Glutamatergic neuron (in vitro differentiated cells): ENCODE measurements at regions not wholly inside any gene's neighbourhood (a gene's known extent, or its start where the extent isn't known, plus 50 kb on each side); places are given as distances from the start of the nearest gene placed in this dataset.

Experiments used
- DNase-seq: peaks from one replicate; pipeline ENCODE4 v3.0.0; 2022
- H3K27ac Mint-ChIP-seq: one replicate; pipeline ENCODE4 v1.8.0; 2020; ENCODE audit warnings: mild to moderate bottlenecking, mixed read lengths, inconsistent platforms; ENCODE audit not compliant: unreplicated experiment
- H3K27me3 Mint-ChIP-seq: one replicate; pipeline ENCODE4 v1.8.0; 2020; ENCODE audit warnings: mild to moderate bottlenecking, moderate library complexity, mixed read lengths, inconsistent platforms; ENCODE audit not compliant: unreplicated experiment
- H3K36me3 Mint-ChIP-seq: one replicate; pipeline ENCODE4 v1.8.0; 2020; ENCODE audit warnings: mild to moderate bottlenecking, mixed read lengths, inconsistent platforms; ENCODE audit not compliant: unreplicated experiment
- H3K4me1 Mint-ChIP-seq: one replicate; pipeline ENCODE4 v1.8.0; 2020; ENCODE audit warnings: mild to moderate bottlenecking, low read depth, mixed read lengths, inconsistent platforms; ENCODE audit not compliant: unreplicated experiment
- H3K4me3 Mint-ChIP-seq: one replicate; pipeline ENCODE4 v1.8.0; 2020; ENCODE audit warnings: mild to moderate bottlenecking, mixed read lengths, inconsistent platforms; ENCODE audit not compliant: unreplicated experiment
- H3K9me3 Mint-ChIP-seq: one replicate; pipeline ENCODE4 v1.8.0; 2020; ENCODE audit warnings: mild to moderate bottlenecking, moderate library complexity, mixed read lengths, inconsistent platforms; ENCODE audit not compliant: unreplicated experiment
- CTCF ChIP-seq: fragments of 200-600 bp; sonication (generic); IDR thresholded peaks from one replicate; pipeline ENCODE4 v1.5.0; 2021; ENCODE audit not compliant: partially characterized antibody, unreplicated experiment

GRCh38 chr10:36457751-36458150 is 667.6 kb upstream of the ANKRD30A start:
- no peak for DNase-seq
- no peak for TF ChIP-seq CTCF
- Mint-ChIP-seq H3K36me3 (no peaks in the 10 kb centered on the region), H3K27ac (no peak overlapping the region), H3K4me1 (no peaks in the 10 kb centered on the region), H3K4me3 (no peak overlapping the region), H3K9me3 (peaks cover 3% of the 10 kb centered on the region), H3K27me3 (no peaks in the 10 kb centered on the region)

GRCh38 chr10:36455526-36456133 is 669.8 kb upstream of the ANKRD30A start:
- no peak for DNase-seq
- H3K27ac Mint-ChIP-seq = no peak overlapping the region
- no peak for TF ChIP-seq CTCF
- H3K4me3 Mint-ChIP-seq = no peak overlapping the region
- peaks cover 3% of the 10 kb centered on the region for H3K9me3 Mint-ChIP-seq
- no peaks in the 10 kb centered on the region for H3K36me3 Mint-ChIP-seq
- no peaks in the 10 kb centered on the region for H3K27me3 Mint-ChIP-seq
- no peaks in the 10 kb centered on the region for H3K4me1 Mint-ChIP-seq

GRCh38 chr10:36452851-36453250 is 672.5 kb upstream of the ANKRD30A start:
- DNase-seq = no peak
- Mint-ChIP-seq H3K27ac (no peak overlapping the region), H3K4me3 (no peak overlapping the region), H3K27me3 (peaks cover 3% of the 10 kb centered on the region), H3K9me3 (no peaks in the 10 kb centered on the region), H3K36me3 (no peaks in the 10 kb centered on the region), H3K4me1 (peaks cover 10% of the 10 kb centered on the region)
- no peak for TF ChIP-seq CTCF

- peaks cover 3% of the 10 kb centered on the region for H3K27me3 Mint-ChIP-seq
- H3K4me3 Mint-ChIP-seq = no peak overlapping the region
- no peaks in the 10 kb centered on the region for H3K9me3 Mint-ChIP-seq
- TF ChIP-seq CTCF = no peak
- H3K36me3 Mint-ChIP-seq = no peaks in the 10 kb centered on the region
- no peak overlapping the region for H3K27ac Mint-ChIP-seq
- peaks cover 10% of the 10 kb centered on the region for H3K4me1 Mint-ChIP-seq
- no peak for DNase-seq
These were observed 673.9 kb upstream of the ANKRD30A start for GRCh38 chr10:36451391-36451970.

- no peaks in the 10 kb centered on the region for H3K36me3 Mint-ChIP-seq
- no peak for DNase-seq
- H3K4me3 Mint-ChIP-seq = no peak overlapping the region
- H3K27me3 Mint-ChIP-seq = peaks cover 3% of the 10 kb centered on the region
- no peak for TF ChIP-seq CTCF
- no peak overlapping the region for H3K27ac Mint-ChIP-seq
- H3K9me3 Mint-ChIP-seq = no peaks in the 10 kb centered on the region
- peaks cover 10% of the 10 kb centered on the region for H3K4me1 Mint-ChIP-seq
These were observed 675.0 kb upstream of the ANKRD30A start for GRCh38 chr10:36450380-36450779.
